ENCODE measurements at regions not wholly inside any gene's neighbourhood (a gene's known extent, or its start where the extent isn't known, plus 50 kb on each side); places are given as distances from the start of the nearest gene placed in this dataset.
A peak's percentile ranks its signal among the peaks of the same experiment; 100 is the strongest.

GRCh38 chr18:78445880-78446279 is 533.7 kb upstream of the SALL3 start:
- Histone ChIP-seq H3K9me2 (ENCODE audit: insufficient read depth, low read length) (no peaks in the 10 kb centered on the region), H3K4me3 (ENCODE audit: low read depth, low read length, poor library complexity, severe bottlenecking) (no peak overlapping the region), H2AFZ (ENCODE audit: low read length) (no peak overlapping the region), H3K79me2 (ENCODE audit: insufficient read depth, low read depth, low read length) (no peaks in the 10 kb centered on the region), H3K27ac (ENCODE audit: low read depth, low read length, poor library complexity, severe bottlenecking) (no peak overlapping the region), H3K4me2 (ENCODE audit: low read length) (no peak overlapping the region), H4K20me1 (ENCODE audit: insufficient read depth, low read length) (no peaks in the 10 kb centered on the region), H3K9me3 (ENCODE audit: low read length) (no peaks in the 10 kb centered on the region), H3K36me3 (ENCODE audit: insufficient read depth, low read length) (no peaks in the 10 kb centered on the region), H3K4me1 (ENCODE audit: insufficient read depth, low read length, poor library complexity, severe bottlenecking) (no peaks in the 10 kb centered on the region)
- BruUV-seq (replicated peaks) = no TSS peak
- no peak for DNase-seq (ENCODE audit: low spot score)
- TF ChIP-seq EZH2phosphoT487 (IDR thresholded peaks at IDR 0.05; ENCODE audit: borderline replicate concordance, low read depth, low read length) (no peak), CTCF (conservative IDR thresholded peaks at IDR 0.05; ENCODE audit: low read length) (no peak)
- CTCF ChIA-PET (ENCODE audit: unreplicated experiment) = no interaction called here
- intact Hi-C loops (cut with micrococcal nuclease; ENCODE audit: unreplicated experiment) = no loop called here
- POLR2A ChIA-PET = no interaction called here

- no peaks in the 10 kb centered on the region for H4K20me1 ChIP-seq (ENCODE audit: insufficient read depth, low read length)
- no peaks in the 10 kb centered on the region for H3K4me1 ChIP-seq (ENCODE audit: insufficient read depth, low read length, poor library complexity, severe bottlenecking)
- H3K4me2 ChIP-seq (ENCODE audit: low read length) = no peak overlapping the region
- CTCF ChIA-PET (ENCODE audit: unreplicated experiment) = no interaction called here
- DNase-seq (ENCODE audit: low spot score) = no peak
- no TSS peak for BruUV-seq (replicated peaks)
- TF ChIP-seq CTCF (conservative IDR thresholded peaks at IDR 0.05; ENCODE audit: low read length) (no peak), EZH2phosphoT487 (IDR thresholded peaks at IDR 0.05; ENCODE audit: borderline replicate concordance, low read depth, low read length) (no peak)
- H3K79me2 ChIP-seq (ENCODE audit: insufficient read depth, low read depth, low read length) = no peaks in the 10 kb centered on the region
- no peaks in the 10 kb centered on the region for H3K36me3 ChIP-seq (ENCODE audit: insufficient read depth, low read length)
- intact Hi-C loops (cut with micrococcal nuclease; ENCODE audit: unreplicated experiment) = no loop called here
- H3K9me2 ChIP-seq (ENCODE audit: insufficient read depth, low read length) = no peaks in the 10 kb centered on the region
- H2AFZ ChIP-seq (ENCODE audit: low read length) = no peak overlapping the region
- POLR2A ChIA-PET = interaction anchor here (0.7 kb wide), 1 partner anchor 1184 kb away, joined by 4 read pairs; no protein-coding TSS in a partner anchor
- no peaks in the 10 kb centered on the region for H3K9me3 ChIP-seq (ENCODE audit: low read length)
- H3K27ac ChIP-seq (ENCODE audit: low read depth, low read length, poor library complexity, severe bottlenecking) = no peak overlapping the region
- H3K4me3 ChIP-seq (ENCODE audit: low read depth, low read length, poor library complexity, severe bottlenecking) = no peak overlapping the region
Observed at GRCh38 chr18:78447211-78447610, 532.4 kb upstream of the SALL3 start.

GRCh38 chr18:78448106-78448505 is 531.5 kb upstream of the SALL3 start:
- intact Hi-C loops (cut with micrococcal nuclease; ENCODE audit: unreplicated experiment) = no loop called here
- no peaks in the 10 kb centered on the region for H4K20me1 ChIP-seq (ENCODE audit: insufficient read depth, low read length)
- no peaks in the 10 kb centered on the region for H3K9me3 ChIP-seq (ENCODE audit: low read length)
- no peaks in the 10 kb centered on the region for H3K79me2 ChIP-seq (ENCODE audit: insufficient read depth, low read depth, low read length)
- CTCF ChIA-PET (ENCODE audit: unreplicated experiment) = no interaction called here
- H3K4me3 ChIP-seq (ENCODE audit: low read depth, low read length, poor library complexity, severe bottlenecking) = no peak overlapping the region
- no peaks in the 10 kb centered on the region for H3K9me2 ChIP-seq (ENCODE audit: insufficient read depth, low read length)
- H2AFZ ChIP-seq (ENCODE audit: low read length) = no peak overlapping the region
- POLR2A ChIA-PET = no interaction called here
- H3K27ac ChIP-seq (ENCODE audit: low read depth, low read length, poor library complexity, severe bottlenecking) = no peak overlapping the region
- no TSS peak for BruUV-seq (replicated peaks)
- H3K4me1 ChIP-seq (ENCODE audit: insufficient read depth, low read length, poor library complexity, severe bottlenecking) = no peaks in the 10 kb centered on the region
- DNase-seq (ENCODE audit: low spot score) = peak; percentile 3
- H3K36me3 ChIP-seq (ENCODE audit: insufficient read depth, low read length) = no peaks in the 10 kb centered on the region
- no peak overlapping the region for H3K4me2 ChIP-seq (ENCODE audit: low read length)
- TF ChIP-seq CTCF (conservative IDR thresholded peaks at IDR 0.05; ENCODE audit: low read length) (peak; percentile 52), EZH2phosphoT487 (IDR thresholded peaks at IDR 0.05; ENCODE audit: borderline replicate concordance, low read depth, low read length) (no peak)
